ENCODE measurements at regions not wholly inside any gene's neighbourhood (a gene's known extent, or its start where the extent isn't known, plus 50 kb on each side); places are given as distances from the start of the nearest gene placed in this dataset.

DNA sequence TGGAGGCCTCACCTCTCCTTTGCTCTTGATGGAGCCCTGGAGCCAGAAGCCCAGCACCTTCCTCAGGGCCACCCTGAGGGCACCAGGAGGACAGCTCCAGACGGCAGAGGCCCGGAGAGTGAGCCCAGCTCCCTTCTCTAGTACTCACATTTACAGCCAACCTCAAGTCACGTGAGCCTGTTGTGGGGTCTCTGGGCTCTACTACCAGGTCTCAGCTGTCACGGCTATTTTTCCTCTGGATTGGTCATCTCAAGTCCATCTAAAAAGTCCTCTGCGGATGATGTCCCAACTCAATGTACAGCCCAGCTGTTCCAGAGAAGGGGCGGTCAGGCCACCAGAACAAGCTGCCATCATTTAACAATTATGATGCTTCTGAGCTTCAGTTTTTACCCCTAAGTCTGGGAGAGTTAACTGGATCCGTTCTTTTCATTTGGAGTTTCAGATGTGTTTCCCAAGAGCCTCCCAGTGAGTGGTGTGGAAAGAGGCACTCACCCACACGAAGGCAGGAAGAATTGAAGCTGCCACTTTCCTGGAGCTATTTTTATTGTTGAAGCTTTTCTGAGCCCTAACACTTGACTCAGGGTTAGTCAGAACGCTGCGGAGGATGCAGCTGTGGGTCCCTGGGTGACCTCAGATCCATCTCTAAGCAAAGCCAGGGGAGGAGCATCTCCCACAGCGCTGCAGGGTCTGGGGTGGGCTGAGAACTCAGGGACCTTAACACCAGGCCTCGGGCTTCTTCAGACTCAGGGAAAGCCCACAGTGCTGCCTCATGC lies 143.5 kb upstream of the UBL3 start:
- H3K4me3 ChIP-seq = no peak overlapping the region
- no peaks in the 10 kb centered on the region for H3K27me3 ChIP-seq
- H3K9me3 ChIP-seq = no peaks in the 10 kb centered on the region
- no peaks in the 10 kb centered on the region for H3K36me3 ChIP-seq
- H3K27ac ChIP-seq = peak overlapping the region; percentile 70
- intact Hi-C loops (cut with DNase I) = no loop called here
- DNase-seq (ENCODE audit: extremely low spot score in 2 of 2) = peak in 1 of 2 donors; percentile 85
- H3K4me1 ChIP-seq = peaks cover 8% of the 10 kb centered on the region
- TF ChIP-seq, protein P1, sequence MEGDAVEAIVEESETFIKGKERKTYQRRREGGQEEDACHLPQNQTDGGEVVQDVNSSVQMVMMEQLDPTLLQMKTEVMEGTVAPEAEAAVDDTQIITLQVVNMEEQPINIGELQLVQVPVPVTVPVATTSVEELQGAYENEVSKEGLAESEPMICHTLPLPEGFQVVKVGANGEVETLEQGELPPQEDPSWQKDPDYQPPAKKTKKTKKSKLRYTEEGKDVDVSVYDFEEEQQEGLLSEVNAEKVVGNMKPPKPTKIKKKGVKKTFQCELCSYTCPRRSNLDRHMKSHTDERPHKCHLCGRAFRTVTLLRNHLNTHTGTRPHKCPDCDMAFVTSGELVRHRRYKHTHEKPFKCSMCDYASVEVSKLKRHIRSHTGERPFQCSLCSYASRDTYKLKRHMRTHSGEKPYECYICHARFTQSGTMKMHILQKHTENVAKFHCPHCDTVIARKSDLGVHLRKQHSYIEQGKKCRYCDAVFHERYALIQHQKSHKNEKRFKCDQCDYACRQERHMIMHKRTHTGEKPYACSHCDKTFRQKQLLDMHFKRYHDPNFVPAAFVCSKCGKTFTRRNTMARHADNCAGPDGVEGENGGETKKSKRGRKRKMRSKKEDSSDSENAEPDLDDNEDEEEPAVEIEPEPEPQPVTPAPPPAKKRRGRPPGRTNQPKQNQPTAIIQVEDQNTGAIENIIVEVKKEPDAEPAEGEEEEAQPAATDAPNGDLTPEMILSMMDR (IDR thresholded peaks at IDR 0.05) = no peak
- TF ChIP-seq POLR2A (IDR thresholded peaks at IDR 0.05) = no peak
- no peak for TF ChIP-seq POLR2AphosphoS5 (IDR thresholded peaks at IDR 0.05; ENCODE audit: insufficient read depth in 1 of 2, low read depth in 1 of 2)

DNA sequence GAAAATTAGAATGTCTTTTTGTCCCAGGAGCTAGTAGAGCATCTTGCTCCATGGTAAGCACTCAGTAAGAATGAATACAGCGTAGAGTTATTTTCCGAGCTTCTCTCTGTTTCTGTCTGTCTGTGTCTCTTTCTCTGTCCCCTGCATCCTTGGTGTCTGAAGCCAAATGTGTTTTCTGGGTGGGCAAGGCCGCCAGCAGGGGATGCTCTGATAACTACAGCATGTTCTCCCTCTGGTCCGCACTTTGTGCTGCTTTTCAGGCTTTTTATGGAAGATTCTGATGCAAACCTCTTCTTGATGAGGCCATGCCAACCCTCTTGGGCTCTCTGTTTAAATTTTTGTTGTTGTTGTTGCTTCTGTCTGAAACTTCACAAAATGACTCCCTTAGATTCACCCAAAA lies 142.8 kb upstream of the UBL3 start:
- H3K36me3 ChIP-seq = no peaks in the 10 kb centered on the region
- H3K27ac ChIP-seq = peak overlapping the region; percentile 70
- H3K27me3 ChIP-seq = no peaks in the 10 kb centered on the region
- intact Hi-C loops (cut with DNase I) = no loop called here
- H3K9me3 ChIP-seq = no peaks in the 10 kb centered on the region
- DNase-seq (ENCODE audit: extremely low spot score in 2 of 2) = no peak
- TF ChIP-seq POLR2A (IDR thresholded peaks at IDR 0.05) (no peak), POLR2AphosphoS5 (IDR thresholded peaks at IDR 0.05; ENCODE audit: insufficient read depth in 1 of 2, low read depth in 1 of 2) (no peak)
- TF ChIP-seq, protein P1 (IDR thresholded peaks at IDR 0.05) = no peak
- H3K4me1 ChIP-seq = peaks cover 8% of the 10 kb centered on the region
- H3K4me3 ChIP-seq = no peak overlapping the region

- H3K27ac ChIP-seq = no peak overlapping the region
- H3K4me1 ChIP-seq = peaks cover 8% of the 10 kb centered on the region
- intact Hi-C loops (cut with DNase I) = no loop called here
- H3K27me3 ChIP-seq = no peaks in the 10 kb centered on the region
- TF ChIP-seq POLR2A (IDR thresholded peaks at IDR 0.05) = no peak
- TF ChIP-seq, protein P1 (IDR thresholded peaks at IDR 0.05) = no peak
- no peak for TF ChIP-seq POLR2AphosphoS5 (IDR thresholded peaks at IDR 0.05; ENCODE audit: insufficient read depth in 1 of 2, low read depth in 1 of 2)
- H3K9me3 ChIP-seq = no peaks in the 10 kb centered on the region
- H3K36me3 ChIP-seq = no peaks in the 10 kb centered on the region
- no peak for DNase-seq (ENCODE audit: extremely low spot score in 2 of 2)
- H3K4me3 ChIP-seq = no peak overlapping the region
Observed at GRCh38 chr13:29991343-29991742, 140.9 kb upstream of the UBL3 start.

DNA sequence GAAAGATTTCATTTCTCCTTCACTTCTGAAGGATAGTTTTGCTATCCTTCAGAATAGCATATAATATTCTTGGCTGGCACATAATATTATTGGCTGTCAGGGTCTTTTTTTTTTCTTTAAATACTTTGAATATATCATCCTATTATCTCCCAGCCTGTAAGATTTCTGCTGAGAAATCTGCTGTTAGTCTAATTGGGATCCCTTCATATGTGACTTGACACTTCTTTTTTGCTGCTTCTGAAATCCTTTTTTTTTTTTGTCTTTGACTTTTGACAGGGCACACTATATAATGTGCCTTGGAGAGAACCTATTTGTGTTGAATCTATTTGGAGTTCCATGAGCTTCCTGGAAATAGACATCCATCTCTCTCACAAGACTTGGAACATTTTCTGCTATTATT lies 136.9 kb upstream of the UBL3 start:
- intact Hi-C loops (cut with DNase I) = no loop called here

GRCh38 chr13:29980339-29980738 lies 129.9 kb upstream of the UBL3 start:
- no peaks in the 10 kb centered on the region for H3K36me3 ChIP-seq
- H3K27me3 ChIP-seq = no peaks in the 10 kb centered on the region

More for the DNA sequence above, 136.9 kb upstream of the UBL3 start:
- Histone ChIP-seq H3K27ac (no peak overlapping the region), H3K4me1 (no peaks in the 10 kb centered on the region), H3K9me3 (no peaks in the 10 kb centered on the region), H3K27me3 (no peaks in the 10 kb centered on the region), H3K4me3 (no peak overlapping the region), H3K36me3 (no peaks in the 10 kb centered on the region)
- no peak for DNase-seq (ENCODE audit: extremely low spot score in 2 of 2)
- TF ChIP-seq POLR2AphosphoS5 (IDR thresholded peaks at IDR 0.05; ENCODE audit: insufficient read depth in 1 of 2, low read depth in 1 of 2) (no peak), POLR2A (IDR thresholded peaks at IDR 0.05) (no peak)
- TF ChIP-seq, protein P1 (IDR thresholded peaks at IDR 0.05) = no peak

More at GRCh38 chr13:29980339-29980738, 129.9 kb upstream of the UBL3 start:
- intact Hi-C loops (cut with DNase I) = no loop called here
- Histone ChIP-seq H3K9me3 (no peaks in the 10 kb centered on the region), H3K4me1 (no peaks in the 10 kb centered on the region), H3K4me3 (no peak overlapping the region), H3K27ac (no peak overlapping the region)
- peak in 1 of 2 donors; percentile 49 for DNase-seq (ENCODE audit: extremely low spot score in 2 of 2)
- TF ChIP-seq POLR2AphosphoS5 (IDR thresholded peaks at IDR 0.05; ENCODE audit: insufficient read depth in 1 of 2, low read depth in 1 of 2) = no peak
- no peak for TF ChIP-seq POLR2A (IDR thresholded peaks at IDR 0.05)
- TF ChIP-seq, protein P1 (IDR thresholded peaks at IDR 0.05) = no peak
